OCI-LY7 (cell line): ENCODE measurements at regions not wholly inside any gene's neighbourhood (a gene's known extent, or its start where the extent isn't known, plus 50 kb on each side); places are given as distances from the start of the nearest gene placed in this dataset.

Source experiments
- BruUV-seq: library from RNA; stranded (reverse); fragments of 400-500 nt; replicated peaks from 2 replicates; lab custom pipeline; 2021; lab: Mats Ljungman, UMichigan
- CTCF ChIA-PET: fragments of 300-600 bp; sonication (Branson Sonifier 250); formaldehyde crosslinking; loops from one replicate; lab custom pipeline; 2022; ENCODE audit warnings: antibody characterized with exemption; ENCODE audit not compliant: unreplicated experiment; lab: Charles Lee
- POLR2A ChIA-PET: fragments of 300-600 bp; sonication (Branson Sonifier 250); formaldehyde crosslinking; loops from one replicate; lab custom pipeline; 2022; ENCODE audit warnings: antibody characterized with exemption; lab: Charles Lee
- DNase-seq: peaks from one replicate; pipeline ENCODE4 v3.0.0-alpha.2; 2015; ENCODE audit warnings: low spot score
- H2AFZ ChIP-seq: fragments of 200-600 bp; sonication (generic), shearing (Covaris generic); 2 replicates; pipeline ENCODE4 v1.6.1; 2014; ENCODE audit warnings: mild to moderate bottlenecking, antibody characterized with exemption, low read length, moderate library complexity
- H3K27ac ChIP-seq: fragments of 200-600 bp; sonication (generic); 2 replicates; pipeline ENCODE4 v1.5.1; 2014; ENCODE audit warnings: mixed run types, low read depth, mild to moderate bottlenecking, moderate library complexity, low read length, inconsistent platforms; ENCODE audit not compliant: poor library complexity, severe bottlenecking
- H3K36me3 ChIP-seq: fragments of 200-600 bp; sonication (generic); 2 replicates; pipeline ENCODE4 v1.6.1; 2014; ENCODE audit warnings: mild to moderate bottlenecking, antibody characterized with exemption, low read length, moderate library complexity, mixed read lengths; ENCODE audit not compliant: insufficient read depth
- H3K4me1 ChIP-seq: fragments of 200-600 bp; sonication (generic); 2 replicates; pipeline ENCODE4 v1.5.1; 2014; ENCODE audit warnings: mild to moderate bottlenecking, low read length; ENCODE audit not compliant: insufficient read depth, poor library complexity, severe bottlenecking
- H3K4me2 ChIP-seq: fragments of 200-600 bp; sonication (generic); 2 replicates; pipeline ENCODE4 v1.6.1; 2014; ENCODE audit warnings: mild to moderate bottlenecking, low read length
- H3K4me3 ChIP-seq: fragments of 200-600 bp; sonication (generic); 2 replicates; pipeline ENCODE4 v1.5.1; 2014; ENCODE audit warnings: mild to moderate bottlenecking, low read depth, low read length; ENCODE audit not compliant: poor library complexity, severe bottlenecking
- H3K79me2 ChIP-seq: fragments of 200-600 bp; sonication (generic); 2 replicates; pipeline ENCODE4 v1.6.1; 2016; ENCODE audit warnings: low read depth, mild to moderate bottlenecking, low read length, moderate library complexity, mixed read lengths; ENCODE audit not compliant: insufficient read depth
- H3K9me2 ChIP-seq: fragments of 200-600 bp; sonication (generic); 2 replicates; pipeline ENCODE4 v1.6.1; 2016; ENCODE audit warnings: mild to moderate bottlenecking, low read length, mixed read lengths; ENCODE audit not compliant: insufficient read depth
- H3K9me3 ChIP-seq: fragments of 200-600 bp; sonication (generic); 2 replicates; pipeline ENCODE4 v1.6.1; 2014; ENCODE audit warnings: mild to moderate bottlenecking, mixed run types, low read length, mixed read lengths
- H4K20me1 ChIP-seq: fragments of 200-600 bp; sonication (generic); 2 replicates; pipeline ENCODE4 v1.6.1; 2014; ENCODE audit warnings: mild to moderate bottlenecking, antibody characterized with exemption, low read length, moderate library complexity, mixed read lengths; ENCODE audit not compliant: insufficient read depth
- CTCF ChIP-seq: fragments of 200-600 bp; sonication (generic); conservative IDR thresholded peaks from 2 replicates; pipeline ENCODE4 v1.5.1; 2014; ENCODE audit warnings: mild to moderate bottlenecking, antibody characterized with exemption, low read length, moderate library complexity, mixed read lengths
- EZH2phosphoT487 ChIP-seq: fragments of 200-600 bp; sonication (generic); IDR thresholded peaks from 2 replicates; pipeline ENCODE4 v1.6.1; 2018; ENCODE audit warnings: low read depth, borderline replicate concordance, mild to moderate bottlenecking, mixed run types, antibody characterized with exemption, low read length, moderate library complexity, mixed read lengths
- intact Hi-C: fragments of 100-400 bp; cut with micrococcal nuclease; formaldehyde crosslinking; loops from one replicate; pipeline ENCODE4 v1.10.0; 2022; ENCODE audit not compliant: unreplicated experiment

- intact Hi-C loops, result no loop called here
- no peaks in the 10 kb centered on the region for H3K79me2 ChIP-seq
- no peak overlapping the region for H2AFZ ChIP-seq
- no peak overlapping the region for H3K4me2 ChIP-seq
- H3K36me3 ChIP-seq, result no peaks in the 10 kb centered on the region
- ChIA-PET CTCF (no interaction called here), POLR2A (interaction anchor here (0.8 to 1.7 kb wide), 2 partner anchors 11 to 60 kb away, joined by 3 to 4 read pairs; no protein-coding TSS in a partner anchor)
- no TSS peak for BruUV-seq
- H3K9me2 ChIP-seq, result no peaks in the 10 kb centered on the region
- H3K9me3 ChIP-seq, result no peaks in the 10 kb centered on the region
- H3K4me1 ChIP-seq, result no peaks in the 10 kb centered on the region
- TF ChIP-seq CTCF, result no peak
- TF ChIP-seq EZH2phosphoT487, result no peak
- no peaks in the 10 kb centered on the region for H4K20me1 ChIP-seq
- H3K27ac ChIP-seq, result no peak overlapping the region
- no peak overlapping the region for H3K4me3 ChIP-seq
- DNase-seq, result no peak
Observed at GRCh38 chr16:76676356-76676755, 399.2 kb downstream of the CNTNAP4 start.

GRCh38 chr16:76681296-76681695 is 404.1 kb downstream of the CNTNAP4 start:
- Histone ChIP-seq H3K79me2 (no peaks in the 10 kb centered on the region), H3K4me3 (no peak overlapping the region), H4K20me1 (no peaks in the 10 kb centered on the region), H3K9me2 (no peaks in the 10 kb centered on the region), H3K9me3 (no peaks in the 10 kb centered on the region), H2AFZ (no peak overlapping the region), H3K4me1 (no peaks in the 10 kb centered on the region), H3K4me2 (no peak overlapping the region), H3K27ac (no peak overlapping the region), H3K36me3 (no peaks in the 10 kb centered on the region)
- no TSS peak for BruUV-seq
- ChIA-PET CTCF (interaction anchor here (0.6 kb wide), 1 partner anchor 778 kb away, joined by 3 read pairs; no protein-coding TSS in a partner anchor), POLR2A (interaction anchor here (0.8 kb wide), 1 partner anchor 19 kb away, joined by 3 read pairs; no protein-coding TSS in a partner anchor)
- DNase-seq, result no peak
- intact Hi-C loops, result no loop called here
- no peak for TF ChIP-seq CTCF
- TF ChIP-seq EZH2phosphoT487, result no peak

DNA sequence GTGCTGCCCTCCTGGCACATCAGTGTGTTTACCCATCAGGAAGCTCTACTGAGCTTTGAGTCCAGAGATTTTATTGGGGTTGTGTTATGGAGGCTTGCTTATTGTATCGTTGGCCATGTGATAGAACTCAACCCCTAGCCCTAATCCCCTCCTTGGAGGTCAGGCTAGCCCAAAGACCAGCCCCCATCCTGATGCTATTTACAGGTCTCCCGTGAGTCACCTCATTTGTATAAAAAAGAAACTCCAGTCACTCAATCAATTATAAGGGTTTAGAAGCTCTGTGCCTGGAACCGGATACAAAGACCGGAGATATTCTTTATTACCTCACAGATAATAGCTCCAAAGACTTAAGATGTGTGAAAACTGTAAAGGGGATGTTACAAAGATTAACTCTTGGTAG is 405.9 kb downstream of the CNTNAP4 start:
- H3K4me2 ChIP-seq, result no peak overlapping the region
- H3K4me3 ChIP-seq, result no peak overlapping the region
- ChIA-PET CTCF (no interaction called here), POLR2A (no interaction called here)
- no peak for DNase-seq
- H2AFZ ChIP-seq, result no peak overlapping the region
- no peaks in the 10 kb centered on the region for H3K9me3 ChIP-seq
- H3K27ac ChIP-seq, result no peak overlapping the region
- BruUV-seq, result no TSS peak
- H3K79me2 ChIP-seq, result no peaks in the 10 kb centered on the region
- H3K4me1 ChIP-seq, result no peaks in the 10 kb centered on the region
- no peaks in the 10 kb centered on the region for H4K20me1 ChIP-seq
- no peaks in the 10 kb centered on the region for H3K36me3 ChIP-seq
- no peaks in the 10 kb centered on the region for H3K9me2 ChIP-seq
- TF ChIP-seq CTCF (no peak), EZH2phosphoT487 (no peak)
- intact Hi-C loops, result no loop called here
